ENCODE measurements at regions not wholly inside any gene's neighbourhood (a gene's known extent, or its start where the extent isn't known, plus 50 kb on each side); places are given as distances from the start of the nearest gene placed in this dataset.

- H3K4me3 ChIP-seq (ENCODE audit: low read depth, low read length) = no peak overlapping the region
- no peak for DNase-seq (ENCODE audit: low read depth)
- no peak for TF ChIP-seq CTCF (IDR thresholded peaks at IDR 0.05; ENCODE audit: insufficient read depth, low read length)
Measured at GRCh38 chrX:97666890-97667289, 783.2 kb downstream of the RPA4 start.

GRCh38 chrX:97668126-97668525 lies 784.4 kb downstream of the RPA4 start:
- no peak for TF ChIP-seq CTCF (IDR thresholded peaks at IDR 0.05; ENCODE audit: insufficient read depth, low read length)
- no peak for DNase-seq (ENCODE audit: low read depth)
- H3K4me3 ChIP-seq (ENCODE audit: low read depth, low read length) = no peak overlapping the region

GRCh38 chrX:97672138-97672537 lies 788.4 kb downstream of the RPA4 start:
- H3K4me3 ChIP-seq (ENCODE audit: low read depth, low read length) = no peak overlapping the region
- no peak for TF ChIP-seq CTCF (IDR thresholded peaks at IDR 0.05; ENCODE audit: insufficient read depth, low read length)
- no peak for DNase-seq (ENCODE audit: low read depth)

GRCh38 chrX:97672608-97673007 lies 788.9 kb downstream of the RPA4 start:
- H3K4me3 ChIP-seq (ENCODE audit: low read depth, low read length) = no peak overlapping the region
- no peak for TF ChIP-seq CTCF (IDR thresholded peaks at IDR 0.05; ENCODE audit: insufficient read depth, low read length)
- no peak for DNase-seq (ENCODE audit: low read depth)

- TF ChIP-seq CTCF (IDR thresholded peaks at IDR 0.05; ENCODE audit: insufficient read depth, low read length) = no peak
- H3K4me3 ChIP-seq (ENCODE audit: low read depth, low read length) = no peak overlapping the region
- DNase-seq (ENCODE audit: low read depth) = no peak
Measured at GRCh38 chrX:97673135-97673534, 789.4 kb downstream of the RPA4 start.

- no peak for DNase-seq (ENCODE audit: low read depth)
- no peak overlapping the region for H3K4me3 ChIP-seq (ENCODE audit: low read depth, low read length)
- TF ChIP-seq CTCF (IDR thresholded peaks at IDR 0.05; ENCODE audit: insufficient read depth, low read length) = no peak
Measured at GRCh38 chrX:97682991-97683840, 799.5 kb downstream of the RPA4 start.

GRCh38 chrX:97685753-97686152 lies 802.0 kb downstream of the RPA4 start:
- peak; percentile 46 for DNase-seq (ENCODE audit: low read depth)
- no peak overlapping the region for H3K4me3 ChIP-seq (ENCODE audit: low read depth, low read length)
- peak; percentile 80 for TF ChIP-seq CTCF (IDR thresholded peaks at IDR 0.05; ENCODE audit: insufficient read depth, low read length)

All from fibroblast of the aortic adventitia (primary cell).